ENCODE measurements at regions not wholly inside any gene's neighbourhood (a gene's known extent, or its start where the extent isn't known, plus 50 kb on each side); places are given as distances from the start of the nearest gene placed in this dataset.

- TF ChIP-seq CTCF (conservative IDR thresholded peaks at IDR 0.05; ENCODE audit: control insufficient read depth, insufficient read depth, low read depth, low read length) = no peak
- H3K4me3 ChIP-seq (ENCODE audit: control insufficient read depth, low read depth, low read length) = no peak overlapping the region
Observed at GRCh38 chr7:9657257-9657656, 1223.8 kb downstream of the NXPH1 start.

GRCh38 chr7:9671979-9672917 lies 1238.8 kb downstream of the NXPH1 start:
- TF ChIP-seq CTCF (conservative IDR thresholded peaks at IDR 0.05; ENCODE audit: control insufficient read depth, insufficient read depth, low read depth, low read length) = no peak
- H3K4me3 ChIP-seq (ENCODE audit: control insufficient read depth, low read depth, low read length) = no peak overlapping the region
- DNase-seq (ENCODE audit: low read depth) = no peak

More at GRCh38 chr7:9657257-9657656, 1223.8 kb downstream of the NXPH1 start:
- DNase-seq (ENCODE audit: low read depth) = no peak

- no peak for TF ChIP-seq CTCF (conservative IDR thresholded peaks at IDR 0.05; ENCODE audit: control insufficient read depth, insufficient read depth, low read depth, low read length)
- DNase-seq (ENCODE audit: low read depth) = no peak
- H3K4me3 ChIP-seq (ENCODE audit: control insufficient read depth, low read depth, low read length) = no peak overlapping the region
Observed at GRCh38 chr7:9680713-9681112, 1247.3 kb downstream of the NXPH1 start.

- no peak for DNase-seq (ENCODE audit: low read depth)
- TF ChIP-seq CTCF (conservative IDR thresholded peaks at IDR 0.05; ENCODE audit: control insufficient read depth, insufficient read depth, low read depth, low read length) = no peak
- H3K4me3 ChIP-seq (ENCODE audit: control insufficient read depth, low read depth, low read length) = no peak overlapping the region
Observed at GRCh38 chr7:9681284-9681683, 1247.9 kb downstream of the NXPH1 start.

GRCh38 chr7:9691286-9691685 lies 1257.9 kb downstream of the NXPH1 start:
- H3K4me3 ChIP-seq (ENCODE audit: control insufficient read depth, low read depth, low read length) = no peak overlapping the region
- TF ChIP-seq CTCF (conservative IDR thresholded peaks at IDR 0.05; ENCODE audit: control insufficient read depth, insufficient read depth, low read depth, low read length) = no peak
- DNase-seq (ENCODE audit: low read depth) = no peak

GRCh38 chr7:9698375-9698774 lies 1265.0 kb downstream of the NXPH1 start:
- no peak overlapping the region for H3K4me3 ChIP-seq (ENCODE audit: control insufficient read depth, low read depth, low read length)
- DNase-seq (ENCODE audit: low read depth) = no peak
- TF ChIP-seq CTCF (conservative IDR thresholded peaks at IDR 0.05; ENCODE audit: control insufficient read depth, insufficient read depth, low read depth, low read length) = no peak

Measured in fibroblast of mammary gland (primary cell).